HL-60 (cell line): ENCODE measurements at regions not wholly inside any gene's neighbourhood (a gene's known extent, or its start where the extent isn't known, plus 50 kb on each side); places are given as distances from the start of the nearest gene placed in this dataset.

Source experiments
- DNase-seq, 2 experiments: peaks; one replicate each; pipeline ENCODE4 v3.0.0-alpha.2; 2010 to 2020; ENCODE audit warnings: low read depth in 1 of 2, low spot score in 1 of 2
- H3K27ac ChIP-seq: fragments of 250-450 bp; sonication (Bioruptor Pico); replicated peaks from 2 replicates; pipeline ENCODE4 v1.5.1; 2020; ENCODE audit warnings: mild to moderate bottlenecking, moderate library complexity
- H3K27me3 ChIP-seq: fragments of 250-450 bp; sonication (Bioruptor Pico); 2 replicates; pipeline ENCODE4 v1.5.1; 2021; ENCODE audit warnings: mild to moderate bottlenecking, moderate library complexity; ENCODE audit not compliant: insufficient read depth, poor library complexity, severe bottlenecking
- H3K4me3 ChIP-seq: replicated peaks from 2 replicates; pipeline ENCODE4 v1.5.1; 2011; ENCODE audit warnings: mild to moderate bottlenecking, control low read depth, low read length; ENCODE audit not compliant: insufficient read depth
- GABPA ChIP-seq: IDR thresholded peaks from 2 replicates; pipeline ENCODE4 v1.6.1; 2012; ENCODE audit warnings: low read depth
- POLR2AphosphoS5 ChIP-seq: IDR thresholded peaks from 2 replicates; pipeline ENCODE4 v1.6.1; 2012; ENCODE audit warnings: low read depth
- REST ChIP-seq: IDR thresholded peaks from 2 replicates; pipeline ENCODE4 v1.6.1; 2012; ENCODE audit warnings: low read depth; ENCODE audit not compliant: insufficient replicate concordance
- SPI1 ChIP-seq: IDR thresholded peaks from 2 replicates; pipeline ENCODE4 v1.6.1; 2012; ENCODE audit warnings: low read depth, mild to moderate bottlenecking, borderline replicate concordance
- TF ChIP-seq, protein P1 (sequence below): IDR thresholded peaks from one replicate; pipeline ENCODE4 v1.5.1; 2011; ENCODE audit warnings: low read length, control low read depth, inconsistent platforms; ENCODE audit not compliant: insufficient read depth

DNA sequence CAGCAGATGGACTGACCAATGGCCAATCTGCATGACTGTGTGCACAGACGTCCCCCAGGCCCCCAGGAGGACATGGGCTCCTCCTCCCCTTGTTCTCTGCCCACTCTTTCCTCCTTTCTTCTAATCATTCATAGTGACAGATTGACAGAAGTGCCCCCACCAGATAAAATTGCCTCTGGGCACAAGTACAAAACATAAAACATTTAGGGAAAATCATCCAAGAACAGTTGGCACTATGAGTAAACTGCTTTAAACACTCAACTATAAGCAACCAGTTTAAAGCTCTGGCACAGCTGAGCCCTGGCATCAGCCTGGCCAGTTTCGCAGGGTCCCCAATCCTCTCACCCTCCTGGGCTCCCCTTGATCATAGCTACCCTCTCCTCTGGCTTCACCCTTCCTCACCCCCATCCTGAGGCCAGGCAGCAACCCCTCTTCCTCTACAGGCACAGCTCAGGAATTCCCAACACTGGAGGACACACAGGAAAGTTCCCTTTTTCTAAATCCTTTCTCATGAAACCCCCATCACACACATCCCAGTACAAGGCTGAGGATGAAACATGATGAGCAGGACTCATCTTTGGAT is 232.9 kb downstream of the BUD13 start:
- no peak overlapping the region for H3K27ac ChIP-seq
- no peak overlapping the region for H3K4me3 ChIP-seq
- no peak for TF ChIP-seq REST
- no peak for TF ChIP-seq POLR2AphosphoS5
- TF ChIP-seq, protein P1, sequence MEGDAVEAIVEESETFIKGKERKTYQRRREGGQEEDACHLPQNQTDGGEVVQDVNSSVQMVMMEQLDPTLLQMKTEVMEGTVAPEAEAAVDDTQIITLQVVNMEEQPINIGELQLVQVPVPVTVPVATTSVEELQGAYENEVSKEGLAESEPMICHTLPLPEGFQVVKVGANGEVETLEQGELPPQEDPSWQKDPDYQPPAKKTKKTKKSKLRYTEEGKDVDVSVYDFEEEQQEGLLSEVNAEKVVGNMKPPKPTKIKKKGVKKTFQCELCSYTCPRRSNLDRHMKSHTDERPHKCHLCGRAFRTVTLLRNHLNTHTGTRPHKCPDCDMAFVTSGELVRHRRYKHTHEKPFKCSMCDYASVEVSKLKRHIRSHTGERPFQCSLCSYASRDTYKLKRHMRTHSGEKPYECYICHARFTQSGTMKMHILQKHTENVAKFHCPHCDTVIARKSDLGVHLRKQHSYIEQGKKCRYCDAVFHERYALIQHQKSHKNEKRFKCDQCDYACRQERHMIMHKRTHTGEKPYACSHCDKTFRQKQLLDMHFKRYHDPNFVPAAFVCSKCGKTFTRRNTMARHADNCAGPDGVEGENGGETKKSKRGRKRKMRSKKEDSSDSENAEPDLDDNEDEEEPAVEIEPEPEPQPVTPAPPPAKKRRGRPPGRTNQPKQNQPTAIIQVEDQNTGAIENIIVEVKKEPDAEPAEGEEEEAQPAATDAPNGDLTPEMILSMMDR, result no peak
- TF ChIP-seq GABPA, result no peak
- TF ChIP-seq SPI1, result no peak
- no peaks in the 10 kb centered on the region for H3K27me3 ChIP-seq
- no peak for DNase-seq

GRCh38 chr11:116539211-116539610 is 233.6 kb downstream of the BUD13 start:
- Histone ChIP-seq H3K4me3 (no peak overlapping the region), H3K27me3 (no peaks in the 10 kb centered on the region), H3K27ac (no peak overlapping the region)
- DNase-seq, result no peak
- no peak for TF ChIP-seq POLR2AphosphoS5
- TF ChIP-seq, protein P1, result no peak
- TF ChIP-seq SPI1, result no peak
- TF ChIP-seq REST, result no peak
- no peak for TF ChIP-seq GABPA

DNA sequence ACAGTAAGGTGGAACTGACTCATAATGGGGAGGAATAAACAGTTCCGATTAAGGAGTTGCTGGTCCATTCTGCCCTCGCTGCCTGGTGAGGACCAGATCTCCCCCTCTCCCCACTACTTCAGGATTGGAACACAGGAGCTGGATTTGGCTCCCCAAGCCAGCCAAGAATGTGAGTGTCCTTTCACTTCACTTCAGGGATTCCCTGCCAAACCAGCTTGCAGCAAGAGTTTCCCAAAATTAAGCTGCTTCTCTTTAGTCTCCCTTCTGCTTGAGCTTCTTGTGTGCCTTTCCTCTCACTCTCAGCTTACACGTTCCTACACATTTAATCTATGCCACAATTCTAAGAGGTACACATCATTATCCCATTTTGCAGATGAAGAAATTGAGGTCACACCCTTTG is 234.1 kb downstream of the BUD13 start:
- H3K27me3 ChIP-seq, result no peaks in the 10 kb centered on the region

More for the DNA sequence above, 234.1 kb downstream of the BUD13 start:
- Histone ChIP-seq H3K4me3 (no peak overlapping the region), H3K27ac (no peak overlapping the region)
- DNase-seq, result no peak
- TF ChIP-seq REST, result no peak
- TF ChIP-seq POLR2AphosphoS5, result no peak
- TF ChIP-seq GABPA, result no peak
- TF ChIP-seq SPI1, result no peak
- TF ChIP-seq, protein P1, result no peak
